HG02885 (cell line): ENCODE measurements at regions not wholly inside any gene's neighbourhood (a gene's known extent, or its start where the extent isn't known, plus 50 kb on each side); places are given as distances from the start of the nearest gene placed in this dataset.
A peak's percentile ranks its signal among the peaks of the same experiment; 100 is the strongest.
"Not testable (repeated sequence)": the region's sequence is repeated elsewhere in the genome, so short reads cannot be mapped to it uniquely, and the experiment has no call there.

Experiments
- ATAC-seq: cut with Tn5 transposase; IDR thresholded peaks from one replicate; pipeline ENCODE4 v1.9.1; 2021; ENCODE audit warnings: mild to moderate bottlenecking; ENCODE audit not compliant: unreplicated experiment, poor library complexity

DNA sequence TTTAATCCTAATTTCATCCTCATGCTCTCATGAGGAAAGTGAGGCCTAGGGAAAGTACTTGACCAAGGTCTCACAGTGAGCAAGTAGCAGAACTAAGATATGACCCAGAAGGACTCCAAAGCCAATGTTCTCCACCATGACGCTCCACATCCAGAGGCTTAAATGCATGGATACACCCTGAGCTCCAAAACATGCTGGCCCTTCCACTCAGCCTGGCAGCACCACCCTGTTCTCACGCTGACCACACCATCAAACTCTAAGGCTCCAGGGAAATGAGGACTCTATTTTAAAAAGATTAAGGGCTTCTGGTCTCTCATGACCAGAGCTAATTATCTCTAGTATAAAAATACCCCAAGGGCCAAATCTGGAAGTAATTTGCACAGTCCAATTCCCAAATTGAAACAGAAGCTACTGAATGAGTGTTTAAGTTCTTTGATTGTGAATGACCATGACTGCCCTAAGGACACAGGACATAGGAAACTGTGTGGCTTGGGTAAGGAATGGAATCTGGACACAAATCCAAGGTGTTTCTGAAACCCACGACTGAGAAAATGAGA, 71.1 kb upstream of the ABLIM1 start:
- ATAC-seq = no peak

DNA sequence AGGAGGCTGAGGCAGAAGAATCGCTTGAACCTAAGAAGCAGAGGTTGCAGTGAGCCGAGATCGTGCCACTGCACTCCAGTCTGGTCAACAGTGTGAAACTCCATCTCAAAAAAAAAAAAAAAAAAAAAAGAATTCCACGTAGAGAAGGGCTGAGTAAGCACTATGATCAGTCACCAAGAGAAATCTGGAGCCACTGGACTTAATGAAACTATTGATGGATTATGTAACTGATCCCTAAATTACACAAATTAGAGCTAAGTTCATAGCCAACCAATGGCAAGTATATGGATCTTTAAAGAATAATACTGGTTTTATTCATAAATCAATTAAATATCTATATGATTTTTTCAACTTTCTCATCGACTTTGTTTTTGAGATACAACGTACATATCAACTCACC, 72.2 kb upstream of the ABLIM1 start:
- ATAC-seq = no peak

DNA sequence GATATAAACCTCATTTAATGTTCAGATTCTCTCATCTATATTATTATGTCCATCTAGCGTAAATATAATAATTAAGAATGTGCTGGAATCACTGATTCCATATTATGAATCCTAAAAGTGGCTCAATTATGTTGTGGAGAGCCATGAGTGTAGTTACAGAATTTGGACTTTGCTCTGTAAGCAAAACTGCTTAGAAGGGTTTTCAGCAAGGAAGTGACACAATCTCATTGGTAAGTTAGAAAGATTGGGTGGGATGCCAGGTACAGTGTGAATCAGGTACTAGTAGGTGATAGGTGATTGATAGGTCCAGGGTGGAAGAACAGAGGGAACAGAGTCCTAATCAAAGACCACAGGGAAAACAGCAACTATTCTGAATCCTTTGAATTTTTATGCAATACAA, 74.9 kb upstream of the ABLIM1 start:
- ATAC-seq = no peak

DNA sequence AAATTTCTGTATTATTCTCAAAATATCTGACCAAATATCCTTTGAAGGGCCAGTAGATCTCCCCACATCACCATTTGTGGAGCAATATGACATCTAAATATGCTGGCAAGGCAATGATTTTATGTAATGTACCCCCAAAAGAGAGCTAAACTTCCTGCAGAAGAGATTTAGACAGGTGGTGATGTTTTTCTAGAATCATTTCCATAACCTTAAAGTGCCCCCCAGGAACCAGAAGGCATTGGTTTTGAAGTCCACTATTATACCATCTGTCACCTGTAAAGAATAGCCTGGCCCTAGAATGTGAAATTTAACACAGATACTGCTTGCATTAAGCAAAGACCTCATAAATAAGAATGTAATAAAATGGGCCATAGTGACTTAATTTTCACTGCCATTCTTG, 77.9 kb upstream of the ABLIM1 start:
- no peak for ATAC-seq

DNA sequence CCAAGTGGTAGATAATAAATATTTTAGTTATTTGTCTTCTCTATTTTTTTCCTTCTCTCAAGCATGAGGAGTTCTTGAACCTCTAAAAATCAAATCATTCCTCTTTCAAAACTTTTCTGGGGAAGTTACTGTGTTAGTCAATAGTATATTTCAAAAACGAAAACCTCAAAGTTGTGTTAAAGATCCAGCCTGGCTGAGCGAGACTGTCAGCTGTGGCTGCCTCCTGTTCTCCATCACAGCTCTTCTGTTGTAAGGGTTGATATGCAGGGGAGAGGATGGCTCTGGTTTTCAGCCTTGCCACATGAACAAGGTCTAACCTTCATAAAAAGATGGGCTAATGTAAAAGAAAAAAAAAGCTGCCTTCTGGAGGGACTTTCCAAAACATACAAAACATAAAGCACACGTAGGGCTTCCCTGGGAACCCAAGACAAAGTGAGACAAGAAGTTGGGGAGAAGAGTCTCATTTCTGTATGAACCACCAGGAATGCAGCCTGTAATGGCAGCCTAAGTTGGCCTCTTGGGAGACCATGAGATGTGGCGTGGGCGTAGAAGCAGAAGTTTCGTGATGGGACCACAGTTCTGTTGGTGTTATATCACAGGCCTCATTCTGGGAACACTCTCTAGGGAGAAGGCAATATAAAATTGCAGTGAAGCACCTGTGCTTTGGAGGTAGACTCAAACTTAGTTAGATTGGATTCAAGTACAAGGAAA, 77.9 kb upstream of the FHIP2A start:
- peak; percentile 60 for ATAC-seq

DNA sequence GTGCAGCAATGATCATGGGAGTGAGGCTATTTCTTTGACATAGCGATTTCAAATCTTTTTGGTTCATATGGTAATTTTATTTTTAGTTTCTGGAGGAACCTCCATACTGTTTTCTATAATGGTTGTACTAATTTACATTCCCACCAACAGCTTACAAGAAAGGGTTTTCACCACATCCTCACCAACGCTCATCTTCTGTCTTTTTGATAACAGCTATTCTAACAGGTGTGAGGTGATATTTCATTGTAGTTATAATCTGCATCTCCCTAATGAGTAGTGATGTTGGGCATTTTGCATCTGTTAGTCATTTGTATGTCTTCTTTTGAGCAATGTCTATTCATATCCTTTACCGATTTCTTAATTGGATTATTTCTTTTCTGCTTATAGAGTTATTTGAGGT, 75.0 kb upstream of the FHIP2A start:
- ATAC-seq = no peak

DNA sequence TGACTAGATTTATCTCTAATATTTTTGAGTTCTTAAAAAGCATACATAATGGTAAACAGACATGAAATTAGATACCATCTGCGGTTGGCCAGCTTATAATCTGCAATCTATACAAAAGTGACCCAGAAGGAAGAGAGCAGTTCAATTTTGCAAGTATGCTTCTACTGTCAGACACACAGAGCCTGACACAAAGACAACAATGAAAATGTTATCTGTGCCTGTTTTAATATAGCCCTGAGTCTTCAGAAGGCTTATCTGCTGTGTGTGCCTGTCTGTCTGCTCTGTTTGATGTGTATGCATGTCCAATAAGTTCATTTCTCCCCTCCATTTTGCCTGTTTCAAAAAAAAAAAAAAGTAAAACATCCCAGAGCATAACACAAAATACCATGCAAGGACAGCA, 73.3 kb upstream of the FHIP2A start:
- no peak for ATAC-seq

DNA sequence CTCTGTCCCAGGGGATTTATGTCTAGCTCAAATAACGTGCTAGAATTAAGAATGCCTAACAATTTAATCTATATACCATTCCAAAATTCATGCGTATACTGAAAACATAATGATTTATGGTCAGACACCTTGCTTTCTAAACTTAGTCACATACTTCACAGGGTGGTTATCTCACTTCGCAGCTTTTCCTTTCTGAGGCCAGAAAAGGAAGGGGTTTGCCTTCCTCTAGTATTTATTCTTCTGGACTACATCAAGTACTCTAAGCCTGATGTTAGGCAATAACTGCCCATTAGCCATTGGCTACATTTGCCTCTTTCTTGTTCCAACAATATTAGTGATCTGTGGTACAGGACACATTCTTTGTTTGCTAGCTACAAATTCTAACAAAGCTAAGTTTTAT, 72.6 kb upstream of the FHIP2A start:
- ATAC-seq = no peak

DNA sequence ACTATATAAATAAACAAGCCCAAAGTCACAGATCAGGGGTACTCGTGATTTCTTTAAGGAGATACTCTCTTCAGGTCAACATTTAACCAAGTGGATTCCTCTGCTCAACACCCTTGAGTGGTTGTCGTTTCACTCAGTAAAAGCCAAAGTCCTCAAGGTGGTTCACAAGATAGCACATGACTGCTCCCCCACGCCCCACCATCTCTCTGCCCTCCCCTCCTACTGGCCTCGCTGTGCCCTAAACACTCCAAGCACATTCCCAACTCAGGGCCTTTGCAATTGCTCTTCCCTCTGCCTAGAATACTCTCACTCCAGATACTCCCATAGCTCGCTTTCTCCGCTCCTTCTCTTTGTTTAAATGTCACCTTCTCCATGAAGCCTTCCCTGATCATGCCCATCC, 72.1 kb upstream of the FHIP2A start:
- ATAC-seq = no peak

DNA sequence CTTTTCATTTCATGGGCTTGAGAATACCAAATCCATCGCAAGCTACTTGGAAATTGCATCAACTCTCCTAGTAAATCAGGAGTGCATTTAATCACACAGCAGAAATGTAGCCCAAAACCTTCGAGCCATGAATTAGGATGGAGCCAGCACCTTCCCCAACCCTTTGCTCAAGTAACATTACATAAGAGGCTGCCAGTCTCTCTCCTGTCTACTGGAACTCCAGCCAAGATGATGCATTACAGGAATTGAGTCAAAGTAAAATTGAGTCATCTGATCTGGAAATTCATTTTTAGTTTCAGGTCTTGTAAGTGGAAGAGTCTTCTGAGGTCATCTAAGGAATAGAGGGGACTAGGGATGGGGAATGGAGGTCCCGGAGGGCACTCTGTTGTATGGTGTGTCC, 69.7 kb upstream of the FHIP2A start:
- ATAC-seq = no peak

DNA sequence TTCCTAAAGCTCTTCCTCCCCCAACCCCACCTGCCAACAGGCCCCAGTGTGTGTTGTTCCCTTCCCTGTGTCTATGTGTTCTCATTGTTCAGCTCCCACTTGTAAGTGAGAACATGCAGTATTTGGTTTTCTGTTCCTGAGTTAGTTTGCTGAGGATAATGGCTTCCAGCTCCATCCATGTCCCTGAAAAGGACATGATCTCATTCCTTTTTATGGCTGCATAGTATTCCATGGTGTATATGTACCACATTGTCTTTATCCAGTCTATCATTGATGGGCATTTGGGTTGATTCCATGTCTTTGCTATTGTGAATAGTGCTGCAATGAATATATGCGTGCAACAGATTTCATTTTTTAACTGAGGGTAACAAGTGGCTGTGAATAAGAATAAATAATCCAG, 69.0 kb upstream of the FHIP2A start:
- not testable (repeated sequence) for ATAC-seq

DNA sequence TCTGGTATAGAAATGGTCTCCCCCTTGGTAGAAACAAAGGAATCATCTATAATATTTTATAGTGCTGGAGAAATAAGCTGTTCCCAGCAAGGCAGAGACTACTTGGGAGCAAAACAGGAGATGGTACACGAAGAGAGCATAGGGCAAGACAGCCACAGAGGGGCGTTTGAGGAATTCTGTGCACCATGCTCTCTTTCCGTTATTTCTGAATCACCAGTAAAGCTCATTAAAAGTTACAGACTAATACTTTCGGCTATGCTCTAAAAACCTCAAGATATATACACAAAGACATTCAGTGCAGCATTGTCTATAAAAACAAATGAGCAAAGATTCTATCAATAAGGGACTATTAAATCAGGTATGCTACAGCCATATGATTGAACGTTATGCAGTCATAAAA, 68.5 kb upstream of the FHIP2A start:
- ATAC-seq = no peak

DNA sequence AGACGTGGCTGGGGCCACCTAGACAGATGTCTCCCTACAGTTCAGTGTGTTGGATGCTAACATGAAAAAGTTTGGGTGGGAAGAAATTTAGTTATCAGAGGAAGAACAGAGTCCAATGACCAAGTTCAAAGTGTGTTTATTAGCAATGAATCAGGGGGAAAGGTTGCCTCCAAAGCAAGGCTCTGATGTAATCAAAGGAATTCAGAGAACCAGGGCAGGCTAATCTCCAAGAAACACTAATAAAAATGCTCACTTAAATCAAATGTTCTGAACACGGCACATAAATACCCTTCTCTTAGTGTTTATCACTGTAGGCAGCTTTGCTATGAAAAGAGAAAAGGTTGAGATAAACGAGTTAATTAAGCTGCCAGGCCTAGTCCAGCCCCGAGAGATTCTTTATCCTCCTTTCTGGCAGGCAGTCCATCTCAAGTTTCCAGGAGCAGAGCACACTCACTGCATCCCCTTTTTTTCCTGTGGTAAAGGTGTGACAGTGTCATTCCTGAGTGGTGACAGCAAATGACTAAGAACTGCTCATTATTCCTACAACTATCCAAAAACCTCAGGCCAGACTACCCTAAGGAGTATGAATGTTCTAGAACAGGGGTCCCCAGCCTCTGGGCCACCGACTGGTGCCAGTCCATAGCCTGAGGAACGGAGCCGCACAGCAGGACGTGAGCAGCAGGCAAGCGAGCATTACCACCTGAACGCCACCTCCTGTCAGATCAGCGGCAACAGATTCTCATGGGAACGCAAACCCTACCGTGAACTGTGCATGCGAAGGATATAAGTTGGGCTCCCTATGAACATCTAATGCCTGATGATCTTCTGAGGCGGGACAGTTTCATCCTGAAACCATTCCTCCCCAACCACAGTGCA, 66.9 kb upstream of the FHIP2A start:
- no peak for ATAC-seq

DNA sequence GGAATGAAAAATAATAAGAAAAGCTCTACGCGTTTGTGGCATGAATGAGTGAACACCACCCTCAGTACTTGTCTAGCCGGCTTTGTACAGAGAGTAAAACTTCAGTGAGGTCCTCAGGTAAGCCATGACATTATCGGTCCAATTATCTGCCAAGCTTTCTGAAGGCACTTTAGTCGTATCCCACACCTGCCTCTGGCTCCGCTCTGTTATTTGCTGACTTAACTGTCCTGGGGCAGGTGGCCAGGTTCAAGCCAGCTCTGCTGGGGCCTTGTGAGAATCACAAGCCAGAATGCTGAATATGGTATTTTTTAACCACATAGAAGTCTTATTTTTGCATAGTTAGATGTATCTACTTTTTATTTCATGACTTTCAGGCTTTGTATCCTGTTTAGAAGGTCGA, 66.0 kb upstream of the FHIP2A start:
- ATAC-seq = no peak

DNA sequence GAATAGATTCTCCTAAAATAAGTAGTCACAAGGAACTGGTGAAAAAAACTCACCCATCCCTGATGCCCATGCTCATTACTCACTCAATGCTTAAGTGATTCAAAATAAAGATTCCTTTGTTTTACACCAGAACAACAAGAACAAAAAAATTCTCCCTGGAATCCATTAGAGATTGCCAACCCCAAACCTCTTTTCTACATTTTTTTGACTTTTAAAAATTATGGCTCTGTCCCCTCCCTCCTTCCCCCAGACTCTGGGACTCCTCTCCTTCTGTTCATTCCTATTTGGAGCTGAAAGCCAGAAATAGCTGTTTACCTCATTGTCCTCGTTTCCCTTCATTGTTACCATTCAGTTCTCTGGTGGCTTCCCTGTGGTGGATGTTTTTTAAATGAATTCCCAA, 63.2 kb upstream of the FHIP2A start:
- no peak for ATAC-seq

DNA sequence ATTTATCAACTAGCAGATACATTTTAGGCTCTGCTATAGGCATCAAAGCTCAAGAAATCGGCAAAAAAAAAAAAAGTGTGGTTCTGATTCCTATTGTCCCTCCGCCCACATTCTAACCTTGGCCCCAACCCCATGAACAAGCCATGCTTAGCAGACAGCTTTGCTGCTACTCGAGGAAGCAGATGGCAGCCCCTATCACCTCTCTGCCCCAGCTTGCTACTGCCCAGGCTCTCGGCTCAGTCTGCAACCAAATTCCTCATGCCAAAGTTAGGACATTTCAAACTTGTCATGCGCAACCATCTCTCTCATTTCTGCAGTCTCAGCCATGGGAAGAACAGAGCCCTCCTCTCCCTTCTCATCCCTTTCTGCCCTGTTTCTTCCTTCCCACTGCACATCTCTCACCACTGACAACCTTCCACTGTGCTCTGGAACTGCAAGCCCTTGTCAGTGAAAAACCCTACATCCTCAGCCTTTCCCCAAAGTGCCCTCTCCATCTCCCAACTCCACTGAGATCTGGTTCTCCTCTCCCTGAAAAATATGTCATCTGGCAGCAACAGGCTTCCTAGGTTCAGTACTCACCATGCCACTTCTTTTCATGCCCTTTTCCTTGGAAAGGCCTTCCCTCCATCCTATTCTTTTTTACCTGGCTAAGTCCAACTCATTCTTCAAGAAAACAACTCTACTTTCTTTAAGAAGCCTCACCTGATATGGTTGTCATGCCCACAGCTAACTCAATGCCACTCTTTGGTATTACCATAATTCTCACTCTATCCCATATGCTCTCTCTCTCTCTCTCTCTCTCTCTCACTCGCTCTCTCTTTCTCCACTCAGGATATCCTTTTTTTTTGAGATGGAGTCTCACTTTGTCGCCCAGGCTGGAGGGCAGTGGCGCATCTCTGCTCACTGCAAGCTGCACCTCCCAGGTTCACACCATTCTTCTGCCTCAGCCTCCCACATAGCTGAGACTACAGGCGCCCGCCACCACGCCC, 60.1 kb upstream of the FHIP2A start:
- ATAC-seq = no peak

DNA sequence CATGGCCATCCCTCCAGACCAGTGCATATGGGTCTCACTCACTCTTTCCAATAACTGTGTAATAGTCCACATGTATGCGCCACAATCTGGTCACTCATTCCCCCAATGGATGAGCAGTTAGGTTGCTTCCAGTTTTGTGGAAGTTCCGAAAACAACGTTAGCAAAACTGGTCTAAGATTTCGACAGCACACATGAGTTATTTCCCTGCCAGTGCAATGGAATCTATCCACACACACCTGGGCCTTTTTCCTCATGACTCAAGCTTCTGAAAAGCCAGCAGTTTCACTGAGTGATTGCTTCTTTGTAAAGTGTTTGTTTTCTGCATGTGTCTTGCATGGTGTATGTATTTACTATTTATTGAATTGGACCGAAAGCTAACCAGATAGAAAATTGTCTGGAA, 58.8 kb upstream of the FHIP2A start:
- ATAC-seq = no peak

DNA sequence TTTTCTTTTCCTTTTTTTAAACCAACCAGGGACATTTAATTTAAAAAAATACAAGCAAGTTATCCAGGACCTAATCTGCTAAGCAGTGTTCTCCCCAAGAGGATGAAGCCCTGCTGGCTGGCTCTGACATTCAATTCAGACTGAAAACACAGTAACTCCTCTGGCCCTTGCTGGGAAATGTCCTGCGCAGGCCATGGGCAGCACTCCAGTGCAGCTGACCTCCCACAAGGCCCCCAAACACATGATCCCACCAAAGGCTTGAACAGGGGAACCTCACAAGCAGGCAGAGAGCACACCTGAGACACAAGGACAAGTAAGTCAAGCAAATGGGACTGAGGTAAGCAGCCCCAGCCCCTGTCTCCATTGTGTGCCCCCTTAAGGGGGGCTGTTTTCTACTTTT, 56.9 kb upstream of the FHIP2A start:
- no peak for ATAC-seq

DNA sequence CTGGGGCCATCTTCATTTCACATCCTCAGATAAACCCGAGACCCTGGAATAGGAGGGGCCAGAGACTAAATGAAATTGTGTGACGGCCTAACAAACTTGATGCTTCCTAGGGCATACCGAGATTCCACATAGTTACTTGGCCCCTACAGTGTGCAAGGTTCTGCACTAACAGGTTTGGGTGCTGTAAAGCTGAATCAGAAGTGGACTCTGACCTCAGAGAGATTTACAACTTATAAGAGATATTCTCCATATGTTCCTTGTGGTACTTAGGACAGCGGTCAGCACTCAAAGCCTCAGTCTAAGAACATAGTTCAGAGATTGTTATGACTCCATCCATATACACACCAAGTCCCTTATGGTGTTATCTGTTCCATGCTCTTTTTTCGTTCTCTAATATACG, 55.1 kb upstream of the FHIP2A start:
- no peak for ATAC-seq
